ENCODE measurements at regions not wholly inside any gene's neighbourhood (a gene's known extent, or its start where the extent isn't known, plus 50 kb on each side); places are given as distances from the start of the nearest gene placed in this dataset.

- in situ Hi-C loops (cut with HindIII; ENCODE audit: low sequenced_read_pairs), result no loop called here
- DNase-seq (ENCODE audit: low spot score), result no peak
Observed at GRCh38 chr13:39957868-39958677, 302.6 kb downstream of the COG6 start.

GRCh38 chr13:39959497-39960144 is 304.2 kb downstream of the COG6 start:
- in situ Hi-C loops (cut with HindIII; ENCODE audit: low sequenced_read_pairs), result no loop called here
- no peak for DNase-seq (ENCODE audit: low spot score)

DNA sequence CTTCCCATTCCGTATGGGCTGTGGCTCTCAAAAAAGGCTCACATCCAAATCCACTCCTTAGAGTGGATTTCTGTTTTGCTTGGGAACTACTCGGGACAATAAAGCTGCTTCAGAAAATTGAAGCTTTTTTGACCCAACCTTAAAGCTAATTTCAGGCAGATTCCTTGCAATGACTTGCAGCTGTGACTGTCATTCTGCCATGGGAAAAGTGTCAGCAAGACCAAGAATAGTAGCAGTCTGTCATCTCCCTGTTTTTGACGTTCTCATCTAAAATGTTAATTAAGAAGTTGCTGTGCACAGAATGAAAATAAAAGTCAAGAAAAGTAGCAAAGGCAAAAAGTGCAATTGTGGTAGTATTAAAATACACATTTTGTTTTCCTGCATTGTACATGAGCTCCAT is 304.7 kb downstream of the COG6 start:
- in situ Hi-C loops (cut with HindIII; ENCODE audit: low sequenced_read_pairs), result no loop called here
- DNase-seq (ENCODE audit: low spot score), result no peak

- in situ Hi-C loops (cut with HindIII; ENCODE audit: low sequenced_read_pairs), result no loop called here
- DNase-seq (ENCODE audit: low spot score), result no peak
Observed at GRCh38 chr13:39961036-39961435, 305.6 kb downstream of the COG6 start.

DNA sequence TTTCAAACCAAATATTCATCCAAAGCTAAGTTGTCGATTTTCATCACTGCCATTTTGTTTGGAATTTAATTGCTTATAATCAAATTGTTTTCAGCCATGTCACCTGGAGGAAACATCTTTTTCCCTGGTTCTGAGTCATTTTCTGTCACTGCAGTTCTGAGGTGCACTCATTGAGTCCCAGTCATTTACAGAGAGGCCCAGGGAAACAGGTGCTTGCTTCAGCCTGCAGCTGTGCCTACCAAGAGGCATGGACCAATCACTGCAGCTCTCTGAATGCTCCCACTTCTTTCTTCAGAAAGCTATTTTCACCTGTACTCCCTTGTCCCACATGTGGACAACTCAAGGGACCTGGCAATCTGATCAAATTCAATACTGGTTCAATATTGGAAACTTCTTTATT is 308.1 kb downstream of the COG6 start:
- no peak for DNase-seq (ENCODE audit: low spot score)
- in situ Hi-C loops (cut with HindIII; ENCODE audit: low sequenced_read_pairs), result no loop called here

GRCh38 chr13:39965309-39965708 is 309.8 kb downstream of the COG6 start:
- in situ Hi-C loops (cut with HindIII; ENCODE audit: low sequenced_read_pairs), result no loop called here
- no peak for DNase-seq (ENCODE audit: low spot score)

- in situ Hi-C loops (cut with HindIII; ENCODE audit: low sequenced_read_pairs), result no loop called here
- DNase-seq (ENCODE audit: low spot score), result no peak
Observed at GRCh38 chr13:39967199-39967959, 311.9 kb downstream of the COG6 start.

- in situ Hi-C loops (cut with HindIII; ENCODE audit: low sequenced_read_pairs), result no loop called here
- no peak for DNase-seq (ENCODE audit: low spot score)
Observed at GRCh38 chr13:39968646-39969475, 313.4 kb downstream of the COG6 start.

GRCh38 chr13:39970177-39970846 is 314.9 kb downstream of the COG6 start:
- DNase-seq (ENCODE audit: low spot score), result no peak
- in situ Hi-C loops (cut with HindIII; ENCODE audit: low sequenced_read_pairs), result no loop called here

- in situ Hi-C loops (cut with HindIII; ENCODE audit: low sequenced_read_pairs), result no loop called here
- no peak for DNase-seq (ENCODE audit: low spot score)
Observed at GRCh38 chr13:39971526-39971925, 316.1 kb downstream of the COG6 start.

DNA sequence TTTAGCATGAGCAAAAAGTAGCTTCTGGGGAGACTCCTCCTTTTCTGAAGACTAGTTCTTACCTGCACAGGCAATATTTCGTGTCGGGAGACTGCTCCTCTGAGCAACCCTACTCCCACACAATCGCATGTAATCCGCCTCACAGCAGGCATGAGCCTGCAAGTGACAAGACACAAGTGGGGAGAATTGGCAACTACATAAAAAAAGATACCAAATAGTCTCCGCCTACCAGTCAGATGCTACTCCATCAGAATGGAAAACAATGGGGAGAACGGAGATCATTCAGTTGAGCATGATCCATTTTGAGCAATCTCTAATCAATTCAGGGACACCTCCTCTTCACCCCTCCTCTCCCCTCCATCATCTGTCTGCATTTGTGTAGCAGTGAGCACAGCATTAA is 321.0 kb downstream of the COG6 start:
- in situ Hi-C loops (cut with HindIII; ENCODE audit: low sequenced_read_pairs), result no loop called here
- DNase-seq (ENCODE audit: low spot score), result no peak

- in situ Hi-C loops (cut with HindIII; ENCODE audit: low sequenced_read_pairs), result no loop called here
- DNase-seq (ENCODE audit: low spot score), result no peak
Observed at GRCh38 chr13:39981056-39981455, 325.6 kb downstream of the COG6 start.

DNA sequence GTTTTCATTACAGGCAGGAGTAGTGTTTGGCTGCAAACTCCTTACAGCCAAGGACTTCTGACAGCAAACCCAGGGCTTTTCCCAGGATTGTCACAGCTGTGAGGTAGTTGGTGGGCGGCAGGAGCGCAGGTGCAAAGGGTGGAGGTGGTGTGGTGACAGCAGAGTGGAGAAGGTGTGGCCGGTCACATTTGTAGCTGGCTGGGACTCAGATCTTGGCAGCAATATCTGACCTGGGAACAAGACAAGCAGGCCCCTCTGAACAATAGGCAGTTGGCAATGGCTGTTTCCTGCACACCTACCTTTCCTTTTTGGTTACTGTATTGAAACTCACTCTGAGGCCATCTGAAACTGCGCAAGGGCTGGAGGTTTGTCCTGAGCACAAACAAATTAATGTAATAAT is 327.3 kb downstream of the COG6 start:
- in situ Hi-C loops (cut with HindIII; ENCODE audit: low sequenced_read_pairs), result no loop called here
- no peak for DNase-seq (ENCODE audit: low spot score)

GRCh38 chr13:39985071-39985470 is 329.6 kb downstream of the COG6 start:
- in situ Hi-C loops (cut with HindIII; ENCODE audit: low sequenced_read_pairs), result no loop called here

DNA sequence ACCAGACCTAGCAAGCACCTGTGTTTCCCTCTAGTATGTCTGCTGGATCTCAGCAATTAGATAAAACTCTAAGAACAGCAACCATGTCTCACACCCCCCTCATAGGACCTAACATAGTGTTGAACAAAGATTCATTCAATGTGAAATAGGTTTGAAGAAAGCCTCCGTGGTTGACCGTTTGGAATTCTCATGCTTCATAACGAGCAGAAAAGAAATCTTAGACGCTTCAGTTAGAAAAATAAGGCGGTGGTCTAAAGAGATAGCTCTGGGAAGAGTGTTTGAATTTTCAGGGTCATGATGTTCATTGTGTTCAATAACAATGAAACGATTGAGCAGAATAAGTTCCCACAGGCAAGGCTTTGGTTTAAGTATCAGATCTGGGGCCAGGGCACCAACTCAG is 332.9 kb downstream of the COG6 start:
- in situ Hi-C loops (cut with HindIII; ENCODE audit: low sequenced_read_pairs), result no loop called here
- DNase-seq (ENCODE audit: low spot score), result no peak

More at GRCh38 chr13:39985071-39985470, 329.6 kb downstream of the COG6 start:
- DNase-seq (ENCODE audit: low spot score), result no peak

- DNase-seq (ENCODE audit: low spot score), result no peak
- in situ Hi-C loops (cut with HindIII; ENCODE audit: low sequenced_read_pairs), result no loop called here
Observed at GRCh38 chr13:39998166-39998565, 342.7 kb downstream of the COG6 start.

DNA sequence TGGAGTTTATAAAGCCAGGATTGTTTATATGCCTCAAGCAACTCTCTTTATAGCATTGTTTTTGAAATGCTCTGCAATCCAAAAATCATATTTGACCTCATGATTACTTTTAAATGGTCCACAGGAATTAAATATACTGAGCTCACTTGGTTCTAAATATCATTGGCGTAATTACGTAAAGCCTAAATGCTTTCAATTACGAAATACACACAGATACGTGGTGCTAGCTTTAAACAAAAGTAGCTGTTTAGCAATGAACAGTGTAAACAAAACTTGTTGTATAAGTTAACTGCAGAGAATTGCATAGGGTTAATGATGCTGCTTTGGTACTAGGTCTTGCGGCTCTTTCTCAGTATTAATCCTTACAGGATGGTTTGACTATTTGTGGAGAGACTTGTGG is 346.6 kb downstream of the COG6 start:
- no peak for DNase-seq (ENCODE audit: low spot score)
- in situ Hi-C loops (cut with HindIII; ENCODE audit: low sequenced_read_pairs), result no loop called here

DNA sequence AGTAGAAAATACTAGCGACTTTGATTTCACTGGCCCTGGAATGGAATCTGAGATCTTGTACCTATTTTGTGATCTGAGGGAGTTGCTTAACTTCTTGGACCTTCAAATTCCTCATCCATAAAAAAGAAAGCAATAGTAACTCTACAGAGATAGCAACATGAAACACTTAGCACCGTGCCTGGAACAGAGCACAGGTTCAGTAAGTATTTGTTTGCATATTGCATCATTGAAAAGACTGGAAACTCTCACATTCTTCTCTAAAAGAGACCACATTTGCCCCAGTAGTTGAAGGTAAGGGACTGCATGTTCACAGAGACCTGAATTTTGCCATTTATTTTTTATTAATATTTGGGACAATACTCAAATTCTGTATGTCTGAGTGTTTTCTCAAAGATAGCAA is 358.1 kb downstream of the COG6 start:
- in situ Hi-C loops (cut with HindIII; ENCODE audit: low sequenced_read_pairs), result no loop called here

More for the DNA sequence above, 358.1 kb downstream of the COG6 start:
- DNase-seq (ENCODE audit: low spot score), result no peak
